Fibroblast of pulmonary artery (primary cell): ENCODE measurements at regions not wholly inside any gene's neighbourhood (a gene's known extent, or its start where the extent isn't known, plus 50 kb on each side); places are given as distances from the start of the nearest gene placed in this dataset.

Source experiments
- DNase-seq: peaks from one replicate; pipeline ENCODE4 v3.0.0-alpha.2; 2010; ENCODE audit warnings: low read depth
- H3K4me3 ChIP-seq: replicated peaks from 2 replicates; pipeline ENCODE4 v1.5.1; 2011; ENCODE audit warnings: low read depth, mild to moderate bottlenecking, control low read depth, low read length, moderate library complexity
- CTCF ChIP-seq: IDR thresholded peaks from 2 replicates; pipeline ENCODE4 v1.5.1; 2011; ENCODE audit warnings: mild to moderate bottlenecking, control low read depth, low read length, inconsistent platforms; ENCODE audit errors: missing control alignments

- TF ChIP-seq CTCF: no peak
- no peak overlapping the region for H3K4me3 ChIP-seq
- peak; percentile 66 for DNase-seq
Observed at GRCh38 chr1:243939167-243939848, 89.3 kb upstream of the AKT3 start.

DNA sequence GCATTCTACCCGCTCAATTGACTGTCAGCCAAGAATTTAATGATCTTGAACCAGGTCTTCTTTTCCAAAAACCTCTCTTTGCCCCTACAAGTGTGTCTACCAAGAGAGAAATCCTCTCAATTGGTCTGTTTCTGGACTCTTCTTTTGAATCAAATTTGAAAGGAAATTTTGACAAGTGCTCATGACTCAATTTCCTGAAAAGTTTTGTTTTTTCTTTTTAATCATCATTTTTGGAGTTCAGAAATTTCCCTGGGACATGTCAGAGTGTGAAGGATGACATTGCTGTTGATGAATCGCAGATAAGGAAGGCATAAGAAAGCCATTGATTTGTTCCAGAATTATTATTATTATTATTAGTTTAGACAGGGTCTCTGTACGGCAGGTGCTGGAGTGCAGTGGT is 88.2 kb upstream of the AKT3 start:
- TF ChIP-seq CTCF: no peak
- DNase-seq: no peak
- no peak overlapping the region for H3K4me3 ChIP-seq

DNA sequence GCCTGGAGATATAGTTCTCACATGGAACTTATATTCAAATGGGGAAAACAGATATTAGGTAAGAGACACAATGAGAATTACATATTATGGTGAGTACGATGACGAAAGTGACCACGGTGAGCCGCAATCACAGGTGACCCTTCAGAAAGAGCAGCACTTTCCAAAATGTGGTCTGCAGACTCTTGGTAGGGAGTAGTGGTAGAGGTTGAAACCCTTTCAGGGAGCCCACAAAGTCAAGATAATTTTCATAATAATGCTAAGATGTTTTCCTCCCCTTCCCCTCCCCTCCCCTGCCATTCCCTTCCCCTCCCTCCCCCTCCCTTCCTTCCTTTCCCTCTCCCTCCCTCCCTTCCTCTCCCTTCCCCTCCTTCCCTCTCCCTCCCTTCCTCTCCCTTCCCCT is 83.5 kb upstream of the AKT3 start:
- no peak overlapping the region for H3K4me3 ChIP-seq
- no peak for TF ChIP-seq CTCF
- no peak for DNase-seq

DNA sequence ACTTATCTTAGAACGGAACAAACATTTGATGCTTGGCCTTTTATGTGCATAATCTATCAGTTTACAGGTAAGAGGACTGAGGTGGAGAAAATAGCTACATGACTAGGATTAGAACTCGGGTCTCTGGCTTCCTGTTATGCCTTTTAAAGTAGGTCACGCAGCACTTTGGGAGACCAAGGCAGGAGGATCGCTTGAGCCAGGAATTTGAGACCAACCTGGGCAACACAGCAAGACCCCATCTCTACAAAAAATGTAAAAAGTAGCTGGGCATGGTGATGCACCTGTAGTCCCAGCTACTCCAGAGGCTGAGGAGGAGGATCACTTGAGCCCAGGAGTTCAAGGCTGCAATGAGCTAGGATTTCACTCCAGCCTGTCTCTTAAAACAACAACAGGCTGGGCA is 81.9 kb upstream of the AKT3 start:
- no peak overlapping the region for H3K4me3 ChIP-seq
- no peak for DNase-seq
- TF ChIP-seq CTCF: no peak

- no peak overlapping the region for H3K4me3 ChIP-seq
- no peak for TF ChIP-seq CTCF
- no peak for DNase-seq
Observed at GRCh38 chr1:243930822-243931671, 81.0 kb upstream of the AKT3 start.

GRCh38 chr1:243927381-243927780 is 77.3 kb upstream of the AKT3 start:
- no peak for DNase-seq
- no peak overlapping the region for H3K4me3 ChIP-seq
- TF ChIP-seq CTCF: no peak

- no peak overlapping the region for H3K4me3 ChIP-seq
- no peak for TF ChIP-seq CTCF
- peak; percentile 91 for DNase-seq
Observed at GRCh38 chr1:243926803-243927245, 76.8 kb upstream of the AKT3 start.
